ENCODE measurements at regions not wholly inside any gene's neighbourhood (a gene's known extent, or its start where the extent isn't known, plus 50 kb on each side); places are given as distances from the start of the nearest gene placed in this dataset.

DNA sequence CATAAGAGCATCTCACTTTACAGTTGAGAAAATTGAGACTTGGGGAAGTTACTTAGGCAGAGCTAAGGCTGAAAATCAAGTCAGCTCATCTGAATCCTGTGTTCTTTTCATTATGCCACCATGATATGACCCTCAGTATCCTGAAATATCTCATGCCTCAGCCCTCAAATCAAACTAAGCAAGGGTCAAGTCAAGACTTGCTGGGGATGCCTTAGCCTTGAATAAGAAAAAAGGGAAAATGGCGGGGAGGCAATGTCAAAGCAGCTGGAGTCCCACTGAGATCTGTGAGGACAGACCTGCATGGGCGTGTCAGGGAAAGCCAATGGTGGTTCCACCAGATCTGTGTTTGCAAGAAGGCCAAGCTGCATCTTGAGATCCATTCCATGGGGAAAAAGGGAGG is 91.0 kb upstream of the CACUL1 start:
- TF ChIP-seq, protein P1, sequence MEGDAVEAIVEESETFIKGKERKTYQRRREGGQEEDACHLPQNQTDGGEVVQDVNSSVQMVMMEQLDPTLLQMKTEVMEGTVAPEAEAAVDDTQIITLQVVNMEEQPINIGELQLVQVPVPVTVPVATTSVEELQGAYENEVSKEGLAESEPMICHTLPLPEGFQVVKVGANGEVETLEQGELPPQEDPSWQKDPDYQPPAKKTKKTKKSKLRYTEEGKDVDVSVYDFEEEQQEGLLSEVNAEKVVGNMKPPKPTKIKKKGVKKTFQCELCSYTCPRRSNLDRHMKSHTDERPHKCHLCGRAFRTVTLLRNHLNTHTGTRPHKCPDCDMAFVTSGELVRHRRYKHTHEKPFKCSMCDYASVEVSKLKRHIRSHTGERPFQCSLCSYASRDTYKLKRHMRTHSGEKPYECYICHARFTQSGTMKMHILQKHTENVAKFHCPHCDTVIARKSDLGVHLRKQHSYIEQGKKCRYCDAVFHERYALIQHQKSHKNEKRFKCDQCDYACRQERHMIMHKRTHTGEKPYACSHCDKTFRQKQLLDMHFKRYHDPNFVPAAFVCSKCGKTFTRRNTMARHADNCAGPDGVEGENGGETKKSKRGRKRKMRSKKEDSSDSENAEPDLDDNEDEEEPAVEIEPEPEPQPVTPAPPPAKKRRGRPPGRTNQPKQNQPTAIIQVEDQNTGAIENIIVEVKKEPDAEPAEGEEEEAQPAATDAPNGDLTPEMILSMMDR (IDR thresholded peaks at IDR 0.05): no peak
- DNase-seq (ENCODE audit: low spot score): no peak
- Histone ChIP-seq H3K27ac (no peak overlapping the region), H3K4me3 (no peak overlapping the region)

DNA sequence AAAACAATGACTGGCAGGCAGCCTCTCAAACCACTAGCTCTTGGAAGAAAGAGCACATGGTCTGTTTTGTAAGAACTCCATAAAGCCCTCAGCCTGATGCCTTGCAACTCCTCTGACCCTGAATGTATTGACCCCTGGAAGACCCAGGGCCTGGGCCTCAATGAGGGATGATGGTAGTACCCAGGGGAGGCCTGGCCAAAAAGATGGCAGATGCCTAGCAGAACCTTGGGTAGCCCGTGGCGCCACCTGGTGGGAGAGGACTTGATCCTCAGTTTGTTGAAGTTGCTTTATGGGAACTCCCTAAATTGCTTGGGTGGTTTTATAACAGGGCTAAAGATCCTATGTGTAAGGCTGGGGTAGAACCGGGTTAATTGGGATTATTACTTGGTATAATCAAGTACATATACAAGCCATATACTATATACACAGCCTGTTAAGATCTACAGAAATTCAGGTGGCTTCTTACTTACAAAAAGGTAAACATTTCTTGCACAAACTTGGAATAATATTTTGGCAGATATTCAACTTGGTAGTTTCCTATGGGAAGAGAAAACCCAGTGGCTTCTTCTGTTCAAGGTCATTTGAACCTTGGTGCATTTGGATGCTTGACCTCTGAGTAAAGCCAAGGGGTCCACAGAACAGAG is 95.8 kb upstream of the CACUL1 start:
- no peak for DNase-seq (ENCODE audit: low spot score)
- TF ChIP-seq, protein P1 (IDR thresholded peaks at IDR 0.05): no peak

DNA sequence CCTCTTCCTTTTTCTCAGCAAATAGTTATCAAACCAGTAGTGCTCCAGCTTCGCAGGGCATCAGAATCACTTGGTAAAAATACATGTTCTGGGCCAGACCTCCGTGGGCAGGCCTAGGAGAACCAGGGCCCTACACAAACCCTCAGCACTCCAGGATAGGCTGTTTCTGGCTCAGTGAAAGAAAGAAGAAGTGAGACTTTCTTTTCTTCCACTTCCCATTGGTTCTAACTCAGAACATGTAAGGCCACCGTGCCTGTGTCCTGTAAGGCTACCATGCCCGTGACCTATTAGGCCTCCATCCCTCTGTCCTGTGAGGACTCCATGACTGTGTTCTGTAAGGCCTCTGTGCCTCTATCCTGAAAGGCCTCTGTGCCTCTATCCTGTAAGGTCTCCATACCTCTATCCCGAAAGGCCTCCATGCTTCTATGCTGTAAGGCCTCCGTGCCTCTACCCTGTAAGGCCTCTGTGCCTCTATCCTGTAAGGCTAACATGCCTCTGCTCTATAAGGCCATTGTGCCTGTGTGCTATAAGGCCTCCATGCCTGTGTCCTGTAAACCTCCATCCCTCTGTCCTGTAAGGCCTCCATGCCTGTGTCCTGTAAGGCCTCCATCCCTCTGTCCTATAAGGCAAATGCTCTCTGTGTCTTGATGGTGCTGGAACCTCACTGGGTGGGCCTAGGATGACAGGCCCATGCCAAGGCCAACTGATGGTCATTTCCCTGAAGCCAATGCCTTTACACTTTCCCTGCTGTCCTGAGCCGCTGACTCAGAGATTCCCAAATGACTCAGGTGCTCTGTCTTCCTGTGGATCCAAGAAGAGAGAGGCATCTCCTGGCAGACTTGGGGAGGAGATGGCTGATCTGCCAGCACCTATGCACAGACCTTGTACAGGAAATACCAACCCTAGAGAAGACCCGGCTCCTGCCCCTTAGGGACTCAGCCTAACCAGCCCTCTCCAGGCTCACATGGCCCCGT is 96.6 kb upstream of the CACUL1 start:
- no peak overlapping the region for H3K4me3 ChIP-seq

More for the DNA sequence above, 95.8 kb upstream of the CACUL1 start:
- H3K4me3 ChIP-seq: no peak overlapping the region
- no peak overlapping the region for H3K27ac ChIP-seq

DNA sequence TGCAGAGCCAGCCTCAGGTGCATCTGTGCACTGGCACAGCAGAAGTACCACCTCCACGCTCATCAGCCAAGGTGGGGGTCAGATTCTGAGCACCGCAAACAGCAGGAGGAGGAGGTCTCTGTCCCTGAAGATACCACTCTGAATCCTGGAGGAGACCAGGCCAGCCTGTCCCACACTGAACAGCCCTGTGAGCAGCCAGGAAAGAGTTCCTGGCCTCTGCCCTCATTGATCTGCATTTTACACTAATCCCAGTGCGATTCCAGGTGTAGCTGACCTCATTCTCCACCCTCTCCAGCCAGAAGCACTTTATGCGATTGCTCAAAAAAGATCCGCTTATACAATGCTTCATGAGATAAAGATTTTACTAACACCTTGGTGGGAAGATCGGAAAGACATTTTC is 99.1 kb upstream of the CACUL1 start:
- Histone ChIP-seq H3K27ac (no peak overlapping the region), H3K4me3 (no peak overlapping the region)
- no peak for DNase-seq (ENCODE audit: low spot score)
- TF ChIP-seq, protein P1 (IDR thresholded peaks at IDR 0.05): no peak

More for the DNA sequence above, 96.6 kb upstream of the CACUL1 start:
- H3K27ac ChIP-seq: no peak overlapping the region
- DNase-seq (ENCODE audit: low spot score): no peak
- TF ChIP-seq, protein P1 (IDR thresholded peaks at IDR 0.05): no peak

DNA sequence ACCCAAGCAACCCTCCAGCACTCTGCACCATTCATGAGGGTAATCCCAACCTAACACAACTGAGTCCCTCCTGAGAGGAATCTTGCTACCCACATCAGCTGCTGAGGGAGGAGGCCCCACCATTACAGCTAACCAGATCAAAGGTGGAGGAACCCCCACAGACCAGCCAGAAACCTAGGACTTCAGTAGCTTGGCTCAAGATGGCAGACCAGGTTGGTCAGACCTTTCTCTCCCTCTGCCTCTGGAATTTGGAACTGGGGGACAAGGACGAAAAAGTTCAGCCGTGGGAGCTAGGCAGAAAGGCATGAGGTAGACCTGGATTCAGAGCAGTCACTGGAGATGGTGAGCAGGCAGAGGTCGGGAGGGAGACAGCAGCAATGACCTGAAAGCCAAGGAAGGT is 101.3 kb upstream of the CACUL1 start:
- Histone ChIP-seq H3K4me3 (no peak overlapping the region), H3K27ac (no peak overlapping the region)
- no peak for DNase-seq (ENCODE audit: low spot score)
- TF ChIP-seq, protein P1 (IDR thresholded peaks at IDR 0.05): no peak

DNA sequence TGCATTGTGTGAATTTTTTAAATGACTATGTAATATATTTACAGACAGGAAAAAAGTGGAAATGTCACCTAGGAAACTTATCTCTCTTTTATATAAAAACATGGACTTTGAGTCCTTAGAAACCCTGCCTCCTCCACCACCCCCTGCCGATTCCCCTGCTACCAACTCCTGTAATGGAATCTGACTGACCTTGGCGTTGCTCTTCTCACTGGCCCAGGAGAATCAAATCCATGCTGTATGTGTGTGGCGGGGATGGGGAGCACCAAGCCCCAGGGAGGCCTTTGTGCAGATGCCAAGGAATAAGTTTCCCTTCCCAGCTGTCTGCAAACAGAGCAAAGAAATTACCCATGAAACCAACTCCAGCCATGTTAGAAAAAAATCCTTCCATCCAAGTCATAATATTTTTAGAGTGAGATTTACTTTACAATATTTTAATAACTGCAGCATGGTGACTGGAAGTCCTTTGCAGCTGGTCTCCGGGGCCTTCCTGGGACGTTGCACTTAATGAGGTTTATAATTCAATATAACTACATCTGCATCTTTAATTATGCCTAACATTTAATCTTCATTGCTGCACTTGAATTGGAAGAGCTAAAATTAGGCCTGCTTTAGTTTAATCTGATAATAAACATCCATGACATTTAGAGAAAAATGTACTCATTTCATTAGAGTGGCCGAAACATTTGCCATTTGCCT is 111.4 kb upstream of the CACUL1 start:
- DNase-seq (ENCODE audit: low spot score): no peak
- H3K27ac ChIP-seq: no peak overlapping the region
- TF ChIP-seq, protein P1 (IDR thresholded peaks at IDR 0.05): no peak

More for the DNA sequence above, 111.4 kb upstream of the CACUL1 start:
- no peak overlapping the region for H3K4me3 ChIP-seq
